SK-MEL-5 (cell line): ENCODE measurements at regions not wholly inside any gene's neighbourhood (a gene's known extent, or its start where the extent isn't known, plus 50 kb on each side); places are given as distances from the start of the nearest gene placed in this dataset.
A peak's percentile ranks its signal among the peaks of the same experiment; 100 is the strongest.
"Not testable (repeated sequence)": the region's sequence is repeated elsewhere in the genome, so short reads cannot be mapped to it uniquely, and the experiment has no call there.

Source experiments
- DNase-seq: peaks from one replicate; pipeline ENCODE4 v3.0.0-alpha.2; 2016; ENCODE audit warnings: low read depth, low spot score
- in situ Hi-C: cut with HindIII; loops from 2 replicates; pipeline ENCODE4 v1.10.0; 2016; ENCODE audit warnings: low sequenced_read_pairs, high pct_unique_total_duplicates, low pct_unique_long_range_greater_than_20kb

GRCh38 chr1:207196135-207196534 lies 92.1 kb downstream of the C4BPA start:
- DNase-seq, in situ Hi-C loops: not testable (repeated sequence)

DNA sequence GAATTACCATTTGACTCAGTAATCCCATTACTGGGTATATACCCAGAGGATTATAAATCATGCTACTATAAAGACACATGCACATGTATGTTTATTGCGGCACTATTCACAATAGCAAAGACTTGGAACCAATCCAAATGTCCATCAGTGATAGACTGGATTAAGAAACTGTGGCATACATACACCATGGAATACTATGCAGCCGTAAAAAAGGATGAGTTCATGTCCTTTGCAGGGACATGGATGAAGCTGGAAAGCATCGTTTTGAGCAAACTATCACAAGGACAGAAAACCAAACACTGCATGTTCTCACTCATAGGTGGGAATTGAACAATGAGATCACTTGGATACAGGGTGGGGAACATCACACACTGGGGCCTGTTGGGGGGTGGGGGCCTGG lies 97.5 kb downstream of the C4BPA start:
- in situ Hi-C loops, DNase-seq: not testable (repeated sequence)

- in situ Hi-C loops: no loop called here
- no peak for DNase-seq
These were observed 98.4 kb downstream of the C4BPA start for GRCh38 chr1:207202480-207202879.

GRCh38 chr1:207203541-207203940 lies 99.5 kb downstream of the C4BPA start:
- DNase-seq: no peak
- in situ Hi-C loops: no loop called here

- in situ Hi-C loops: no loop called here
- no peak for DNase-seq
These were observed 101.6 kb downstream of the C4BPA start for GRCh38 chr1:207205614-207206061.

DNA sequence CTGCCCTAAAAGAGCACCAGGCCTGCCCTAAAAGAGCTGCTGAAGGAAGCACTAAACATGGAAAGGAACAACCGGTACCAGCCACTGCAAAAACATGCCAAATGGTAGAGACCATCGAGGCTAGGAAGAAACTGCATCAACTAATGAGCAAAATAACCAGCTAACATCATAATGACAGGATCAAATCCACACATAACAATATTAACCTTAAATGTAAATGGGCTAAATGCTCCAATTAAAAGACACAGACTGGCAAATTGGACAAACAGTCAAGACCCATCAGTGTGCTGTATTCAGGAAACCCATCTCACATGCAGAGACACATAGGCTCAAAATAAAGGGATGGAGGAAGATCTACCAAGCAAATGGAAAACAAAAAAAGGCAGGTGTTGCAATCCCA lies 104.7 kb downstream of the C4BPA start:
- in situ Hi-C loops, DNase-seq: not testable (repeated sequence)

- no peak for DNase-seq
- in situ Hi-C loops: no loop called here
These were observed 107.0 kb upstream of the CD55 start for GRCh38 chr1:207214453-207214852.

GRCh38 chr1:207217778-207218511 lies 103.5 kb upstream of the CD55 start:
- in situ Hi-C loops: no loop called here
- DNase-seq: no peak

DNA sequence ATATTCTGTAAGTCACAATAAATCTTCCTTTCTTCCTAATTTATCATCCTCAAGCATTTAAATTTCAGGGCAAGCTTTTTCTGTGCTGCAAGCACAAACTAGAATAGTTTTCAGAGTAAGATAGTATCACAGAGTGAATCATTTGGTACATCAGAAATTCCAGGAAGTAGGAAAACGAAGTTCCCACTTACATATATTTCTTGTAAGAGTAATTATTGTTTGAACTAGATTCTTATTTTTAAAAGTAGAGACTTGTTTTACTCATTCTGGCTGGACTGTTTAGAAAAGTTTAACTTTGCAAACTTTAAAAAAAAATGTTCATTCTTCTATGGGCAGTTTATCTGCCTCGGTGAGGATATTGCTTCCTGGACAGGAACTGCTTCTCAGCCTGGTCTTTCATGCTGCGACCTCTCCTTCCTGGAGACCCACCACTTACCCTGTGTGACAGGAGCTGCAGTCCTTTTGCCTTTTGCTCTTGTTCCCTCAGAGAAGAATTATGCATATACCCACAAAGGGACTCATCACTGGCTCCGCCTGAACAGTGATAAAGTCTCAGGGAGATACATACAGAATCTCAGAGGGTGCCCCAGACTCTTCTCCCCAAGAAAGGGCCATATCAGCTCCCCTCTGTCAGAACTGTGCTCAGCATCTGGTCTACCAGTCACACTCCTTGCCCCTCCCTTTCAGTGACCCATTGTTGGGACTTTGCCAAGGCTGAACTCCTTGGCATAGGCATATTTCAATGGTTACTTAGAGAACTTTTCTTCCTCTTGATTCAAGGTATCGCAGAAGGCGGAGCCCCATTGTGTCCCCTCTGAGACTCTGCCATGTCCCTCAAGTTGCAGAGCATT lies 102.7 kb upstream of the CD55 start:
- peak; percentile 33 for DNase-seq
- in situ Hi-C loops: no loop called here

GRCh38 chr1:207219979-207220889 lies 101.2 kb upstream of the CD55 start:
- in situ Hi-C loops: no loop called here
- DNase-seq: no peak

DNA sequence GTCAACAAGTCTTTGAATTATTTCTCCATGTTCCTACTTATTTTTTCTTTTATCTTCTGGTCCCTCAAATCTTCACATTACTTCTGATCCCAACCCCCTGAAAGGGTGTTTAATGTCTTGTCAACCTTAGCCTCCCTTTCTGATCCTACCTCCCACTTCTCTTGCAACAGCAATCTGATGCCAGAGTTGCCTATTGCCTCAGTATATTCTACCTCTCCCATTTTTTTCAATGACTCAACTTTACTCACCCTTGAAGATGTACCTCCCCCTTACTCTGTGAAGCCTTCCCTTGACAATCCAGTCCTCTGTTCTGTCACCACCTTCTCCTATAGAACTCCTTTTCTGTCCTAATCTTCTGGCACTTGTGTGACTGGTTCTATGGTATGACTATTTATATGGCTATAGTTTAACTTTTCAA lies 99.5 kb upstream of the CD55 start:
- in situ Hi-C loops: no loop called here
- DNase-seq: no peak

- DNase-seq: no peak
These were observed 98.3 kb upstream of the CD55 start for GRCh38 chr1:207223162-207223561.

GRCh38 chr1:207224666-207225065 lies 96.8 kb upstream of the CD55 start:
- in situ Hi-C loops: no loop called here
- DNase-seq: no peak

More at GRCh38 chr1:207223162-207223561, 98.3 kb upstream of the CD55 start:
- in situ Hi-C loops: no loop called here

- in situ Hi-C loops: no loop called here
- DNase-seq: no peak
These were observed 94.3 kb upstream of the CD55 start for GRCh38 chr1:207227131-207227630.

- no peak for DNase-seq
- in situ Hi-C loops: no loop called here
These were observed 92.5 kb upstream of the CD55 start for GRCh38 chr1:207228987-207229386.

- no peak for DNase-seq
- in situ Hi-C loops: no loop called here
These were observed 91.0 kb upstream of the CD55 start for GRCh38 chr1:207230441-207230840.

GRCh38 chr1:207234690-207235089 lies 86.8 kb upstream of the CD55 start:
- no peak for DNase-seq
- in situ Hi-C loops: no loop called here

- in situ Hi-C loops: no loop called here
- no peak for DNase-seq
These were observed 81.6 kb upstream of the CD55 start for GRCh38 chr1:207239874-207240273.
